ENCODE measurements at regions not wholly inside any gene's neighbourhood (a gene's known extent, or its start where the extent isn't known, plus 50 kb on each side); places are given as distances from the start of the nearest gene placed in this dataset.
"Not testable (repeated sequence)": the region's sequence is repeated elsewhere in the genome, so short reads cannot be mapped to it uniquely, and the experiment has no call there.

DNA sequence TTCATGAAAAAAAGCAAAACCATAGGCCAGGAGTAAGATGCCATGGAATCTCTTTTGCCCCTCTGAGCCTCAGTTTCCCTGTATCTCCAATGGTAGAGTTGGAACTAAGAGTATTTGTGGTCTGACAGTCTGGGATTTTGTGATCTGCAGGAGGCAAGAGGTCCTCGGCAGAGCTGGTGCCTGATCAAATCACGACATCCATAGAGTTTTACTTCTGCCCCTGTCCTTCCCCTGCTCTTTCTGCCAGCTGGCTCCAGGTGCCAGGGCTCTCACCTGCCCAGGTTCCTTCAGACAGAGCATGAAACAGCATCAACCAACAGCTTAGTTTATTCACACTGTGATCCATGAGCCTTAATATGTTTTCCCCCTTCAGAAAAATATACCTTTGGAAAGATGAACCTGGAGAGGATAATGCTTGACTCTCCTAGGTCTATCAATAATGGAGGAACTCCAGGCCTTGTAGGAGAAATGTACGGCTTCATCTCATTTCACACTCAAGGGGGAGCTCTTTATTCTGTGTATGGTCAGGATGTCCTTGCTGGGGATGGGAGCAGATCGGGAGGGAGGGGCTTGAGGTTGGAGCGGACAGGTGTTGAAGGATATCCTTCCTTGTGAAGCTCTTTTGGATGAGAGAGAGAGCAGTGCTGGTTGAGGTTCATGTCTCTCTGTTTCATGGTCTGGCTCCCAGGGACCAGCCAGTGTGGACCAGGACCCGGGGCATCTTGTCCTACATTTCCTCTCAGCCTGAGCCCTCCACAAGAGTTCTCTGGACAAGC lies 309.9 kb downstream of the RPLP1 start:
- DNase-seq, result no peak

DNA sequence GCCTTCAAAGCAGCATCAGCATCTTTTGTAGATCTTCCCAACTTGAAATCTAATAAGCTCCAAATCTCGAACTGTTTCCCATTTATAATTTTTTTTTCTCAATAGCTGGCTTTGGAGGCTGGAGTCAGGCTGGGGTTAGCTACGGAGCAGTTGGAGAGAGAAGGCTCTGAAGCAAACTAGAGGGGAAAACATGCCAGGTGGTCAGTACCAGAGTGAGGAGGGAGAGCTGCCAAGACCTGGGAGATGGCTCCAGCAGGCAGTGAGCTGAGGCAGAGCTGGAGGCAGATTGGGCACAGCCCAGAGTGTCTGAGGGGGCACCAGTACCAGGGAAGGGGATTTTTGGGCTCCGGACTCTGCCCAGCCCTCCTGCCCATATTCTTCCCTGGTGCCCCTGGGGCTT lies 311.2 kb downstream of the RPLP1 start:
- no peak for DNase-seq

DNA sequence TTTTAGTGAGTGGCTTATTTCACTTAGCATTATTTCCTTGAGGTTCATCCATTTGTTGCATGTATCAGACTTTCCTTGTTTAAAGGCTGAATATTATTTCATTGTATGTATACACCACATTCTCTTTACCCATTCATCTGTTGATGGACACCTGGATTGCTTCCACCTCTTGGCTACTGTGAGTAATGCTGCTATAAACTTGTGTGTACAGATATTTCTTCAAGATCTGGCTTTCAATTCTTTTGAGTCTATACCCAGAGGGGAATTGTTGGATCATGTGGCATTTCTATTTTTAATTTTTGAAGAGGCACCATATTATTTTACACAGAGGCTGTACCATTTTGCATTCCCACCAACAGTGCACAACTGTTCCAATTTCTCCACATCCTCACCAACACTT lies 313.5 kb downstream of the RPLP1 start:
- no peak for DNase-seq

DNA sequence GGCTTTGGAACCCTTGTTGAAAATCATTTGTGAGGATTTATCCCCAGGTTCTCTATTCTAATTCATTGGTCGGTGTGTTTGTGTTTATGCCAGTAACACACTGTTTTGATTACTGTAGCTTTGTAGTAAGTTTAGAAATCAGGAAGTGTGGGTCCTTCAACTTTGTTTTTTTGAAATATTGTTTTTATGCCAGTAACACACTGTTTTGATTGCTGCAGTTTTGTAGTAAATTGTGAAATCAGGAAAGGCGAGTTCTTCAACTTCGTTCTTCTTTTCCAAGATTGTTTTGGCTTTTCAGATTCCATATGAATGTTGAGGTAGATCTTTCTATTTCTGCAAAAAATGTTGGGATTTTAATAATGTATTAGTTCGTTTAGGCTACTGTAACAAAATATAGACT lies 314.6 kb downstream of the RPLP1 start:
- DNase-seq, result no peak

DNA sequence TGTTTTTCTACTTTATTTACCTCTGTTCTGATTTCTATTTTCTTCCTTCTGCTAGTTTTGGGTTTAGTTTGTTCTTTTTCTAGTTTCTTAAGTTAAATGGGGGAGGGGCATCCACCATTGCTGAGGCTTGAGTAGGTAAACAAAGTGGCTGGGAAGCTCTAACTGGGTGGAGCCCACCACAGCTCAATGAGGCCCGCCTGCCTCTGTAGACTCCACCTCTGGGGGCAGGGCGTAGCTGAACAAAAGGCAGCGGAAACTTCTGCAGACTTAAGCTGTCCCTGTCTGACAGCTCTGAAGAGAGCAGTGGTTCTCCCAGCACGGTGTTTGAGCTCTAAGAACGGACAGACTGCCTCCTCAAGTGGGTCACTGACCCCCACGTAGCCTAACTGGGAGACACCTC lies 316.7 kb downstream of the RPLP1 start:
- not testable (repeated sequence) for DNase-seq

DNA sequence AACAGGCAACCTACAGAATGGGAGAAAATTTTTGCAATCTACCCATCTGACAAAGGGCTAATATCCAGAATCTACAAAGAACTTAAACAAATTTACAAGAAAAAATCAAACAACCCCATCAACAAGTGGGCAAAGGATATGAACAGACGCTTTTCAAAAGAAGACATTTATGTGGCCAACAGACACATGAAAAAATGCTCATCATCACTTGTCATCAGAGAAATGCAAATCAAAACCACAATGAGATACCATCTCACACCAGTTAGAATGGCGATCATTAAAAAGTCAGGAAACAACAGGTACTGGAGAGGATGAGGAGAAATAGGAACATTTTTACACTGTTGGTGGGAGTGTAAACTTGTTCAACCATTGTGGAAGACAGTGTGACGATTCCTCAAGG lies 321.6 kb downstream of the RPLP1 start:
- not testable (repeated sequence) for DNase-seq

DNA sequence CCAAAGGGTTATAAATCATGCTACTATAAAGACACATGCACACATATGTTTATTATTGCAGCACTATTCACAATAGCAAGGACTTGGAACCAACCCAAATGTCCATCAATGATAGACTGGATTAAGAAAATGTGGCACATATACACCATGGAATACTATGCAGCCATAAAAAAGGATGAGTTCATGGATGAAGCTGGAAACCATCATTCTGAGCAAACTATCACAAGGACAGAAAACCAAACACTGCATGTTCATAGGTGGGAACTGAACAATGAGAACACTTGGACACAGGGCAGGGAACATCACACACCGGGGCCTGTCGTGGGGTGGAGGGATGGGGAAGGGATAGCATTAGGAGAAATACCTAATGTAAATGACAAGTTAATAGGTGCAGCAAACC lies 322.1 kb downstream of the RPLP1 start:
- not testable (repeated sequence) for DNase-seq

DNA sequence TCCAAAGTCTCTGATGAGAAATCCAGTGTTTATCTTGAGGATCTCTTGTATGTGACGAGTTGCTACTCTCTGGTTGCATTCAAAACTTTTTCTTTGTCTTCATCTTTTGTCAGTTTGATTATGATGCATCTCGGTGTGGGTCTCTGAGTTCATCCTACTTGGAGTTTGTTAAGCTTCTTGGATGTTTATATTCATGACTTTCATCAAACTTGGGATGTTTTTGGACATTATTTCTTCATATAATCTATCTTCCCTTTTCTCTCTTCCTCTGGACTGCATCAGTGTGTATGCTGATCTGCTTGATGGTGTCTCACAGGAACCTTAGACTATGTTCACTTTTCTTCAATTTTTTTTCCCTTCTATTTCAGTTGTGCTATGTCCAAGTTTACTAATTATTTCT lies 320.4 kb downstream of the TLE3 start:
- no peak for DNase-seq

DNA sequence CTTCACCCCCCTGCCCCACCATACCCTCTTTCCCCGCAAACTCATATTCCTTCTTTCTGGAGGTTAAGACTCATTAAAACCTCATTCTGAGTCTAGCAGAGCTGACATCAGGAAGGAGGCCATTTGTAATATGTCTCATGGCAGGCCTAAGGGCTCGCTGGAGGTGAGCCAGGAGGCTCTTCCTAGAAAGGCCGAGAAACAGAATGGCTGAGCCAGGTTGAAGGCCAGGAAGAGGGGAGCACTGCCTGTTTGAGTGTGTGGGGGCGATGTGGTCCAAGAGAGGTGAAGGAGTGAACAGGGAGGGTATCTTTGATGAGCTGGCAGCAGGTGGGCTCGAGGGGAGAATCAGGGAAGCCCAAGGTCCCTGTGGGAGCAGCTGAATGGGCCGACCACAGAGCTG lies 317.3 kb downstream of the TLE3 start:
- DNase-seq, result no peak

DNA sequence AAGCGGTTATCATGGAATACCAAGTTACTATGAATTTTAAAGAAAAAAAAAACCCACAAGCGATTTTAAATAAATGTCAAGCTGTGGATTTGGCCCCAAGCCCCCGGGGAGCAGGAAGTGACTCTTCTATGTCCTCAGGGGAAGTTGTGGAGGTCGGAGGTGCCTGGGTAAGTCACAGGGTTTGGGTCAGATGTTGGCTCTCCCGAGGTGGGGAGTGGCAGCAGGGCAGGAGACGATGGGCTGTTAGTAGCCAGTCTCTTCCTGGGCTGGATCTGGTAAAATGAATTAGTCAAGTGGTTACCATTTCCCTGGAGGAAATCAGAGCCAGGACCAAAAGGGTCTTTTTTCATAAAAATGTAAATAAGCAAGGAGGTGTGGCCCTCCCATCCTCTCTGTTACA lies 316.7 kb downstream of the TLE3 start:
- no peak for DNase-seq

DNA sequence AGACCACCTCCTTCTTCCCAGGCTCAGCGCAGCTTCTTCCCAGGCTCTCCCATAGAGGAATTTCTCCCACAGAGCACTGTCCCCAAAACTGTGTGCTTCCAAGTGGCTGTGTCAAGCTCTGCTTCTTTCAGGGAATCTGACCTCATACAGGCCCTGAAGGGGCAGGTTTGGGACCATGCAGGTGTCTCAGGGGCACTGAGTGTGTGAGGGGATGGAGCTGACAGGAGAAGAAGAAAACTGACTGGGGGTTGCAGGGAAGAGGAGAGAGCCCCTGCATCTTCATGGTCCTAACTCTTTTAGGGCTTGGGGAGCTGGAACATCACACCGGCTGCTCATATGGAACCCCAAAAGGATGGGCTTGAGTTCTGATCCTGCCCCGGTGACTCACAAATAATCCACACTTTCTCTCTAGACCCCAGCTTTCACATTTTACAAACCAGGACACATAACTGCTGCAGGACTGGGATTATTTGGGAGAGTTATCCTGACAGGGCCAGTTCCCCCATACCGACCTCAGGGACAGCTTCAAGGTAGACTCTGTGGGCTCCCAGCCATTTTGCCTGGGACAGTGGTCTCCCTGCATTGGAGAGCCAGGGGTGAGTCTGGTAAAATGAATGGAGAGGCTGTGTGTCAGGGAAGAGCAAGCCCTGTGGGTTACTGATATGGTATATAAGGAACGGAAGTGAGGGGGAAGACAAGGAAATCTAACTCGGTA lies 316.1 kb downstream of the TLE3 start:
- no peak for DNase-seq

DNA sequence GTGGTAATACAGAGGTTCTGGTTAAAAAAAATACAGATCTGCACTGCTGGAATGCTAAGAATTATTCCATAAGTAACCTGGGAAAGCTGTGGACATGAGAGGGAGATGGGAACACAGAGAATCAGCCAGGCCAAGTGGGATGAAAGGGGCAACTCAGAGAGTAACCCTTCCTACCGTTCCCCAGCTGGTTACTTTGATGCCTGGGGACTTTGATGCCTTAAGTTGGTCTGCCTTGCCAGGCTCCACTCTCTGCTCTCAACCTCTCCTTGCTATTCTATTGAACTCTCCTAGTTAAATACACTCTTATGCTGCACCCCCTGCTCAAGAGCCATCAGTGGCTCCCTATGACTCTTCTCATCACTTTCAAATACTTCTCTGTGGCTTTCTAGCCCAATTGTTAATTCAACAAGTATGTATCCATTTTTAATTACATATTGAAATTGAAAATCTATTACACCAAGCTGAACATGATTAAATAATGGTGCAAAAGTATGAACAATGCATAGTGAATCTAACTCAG lies 315.5 kb downstream of the TLE3 start:
- DNase-seq, result no peak

DNA sequence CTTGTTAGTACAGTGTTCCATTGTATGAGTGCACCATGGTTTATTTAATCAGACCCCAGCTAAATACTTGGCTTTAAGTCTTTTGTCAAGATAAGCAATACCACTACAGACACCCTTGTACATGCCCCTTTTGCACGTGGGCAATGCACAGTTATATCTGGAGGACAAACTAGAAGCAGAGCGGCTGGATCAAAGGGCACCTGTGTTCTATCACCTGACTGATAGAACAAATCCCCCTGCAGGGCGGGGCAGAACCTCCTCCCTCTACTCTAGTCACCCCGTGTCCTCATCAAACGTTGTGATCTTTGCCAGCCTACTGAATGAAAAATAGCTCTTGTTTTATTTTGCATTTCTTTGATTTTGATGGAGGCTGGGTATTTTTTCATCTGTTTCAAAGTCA lies 314.9 kb downstream of the TLE3 start:
- no peak for DNase-seq

DNA sequence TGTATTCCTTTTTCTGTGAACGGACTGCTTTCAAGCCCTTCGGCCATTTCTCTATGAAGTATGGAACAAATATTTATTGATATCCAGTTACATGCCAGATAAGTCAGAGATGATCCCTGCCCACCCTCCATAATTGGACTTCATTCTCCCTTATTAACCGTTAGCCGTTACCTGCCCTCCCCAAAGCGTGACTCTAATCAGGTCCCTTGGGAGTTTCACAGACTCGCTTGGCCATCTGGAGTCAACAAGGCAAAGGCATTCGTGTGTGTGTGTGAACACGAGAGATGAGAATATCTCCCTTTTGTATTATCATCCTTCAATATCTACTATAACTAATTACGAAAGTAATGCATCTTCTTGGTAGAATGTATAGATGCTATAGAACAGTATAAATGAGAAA lies 314.5 kb downstream of the TLE3 start:
- DNase-seq, result no peak

DNA sequence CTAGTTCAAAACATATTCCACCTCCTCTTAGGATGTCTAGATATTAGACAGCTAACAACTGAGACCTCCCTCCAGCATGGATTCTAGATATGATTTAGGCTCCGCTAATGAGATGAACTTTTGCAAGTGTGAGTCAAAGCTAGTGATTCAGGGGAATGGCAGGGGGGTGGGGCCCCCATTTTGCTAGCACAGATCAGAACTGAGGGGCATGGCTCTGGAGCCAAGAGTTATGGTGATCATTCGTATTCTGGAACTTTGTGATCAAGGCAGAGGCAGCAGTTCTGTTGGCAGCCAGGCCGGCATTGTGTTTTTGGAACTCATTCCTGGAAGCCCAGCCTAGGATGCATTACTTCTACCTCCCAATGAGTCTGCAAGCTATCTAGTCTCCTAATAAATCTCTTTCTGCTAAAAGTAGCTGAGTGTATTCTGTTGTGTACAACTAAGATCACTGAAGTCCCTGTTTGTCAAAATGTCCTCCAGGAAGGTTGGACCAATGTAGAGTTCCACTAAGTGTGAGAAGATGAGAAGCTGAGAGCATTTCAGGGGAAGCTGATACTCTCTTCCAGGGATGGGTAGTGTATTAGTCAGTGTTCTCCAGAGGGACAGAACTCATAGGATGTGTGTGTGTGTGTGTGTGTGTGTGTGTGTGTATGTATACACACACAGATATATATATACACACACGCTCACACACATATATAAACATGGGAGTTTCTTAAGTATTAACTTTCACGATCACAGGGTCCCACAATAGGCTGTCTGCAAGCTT lies 312.7 kb downstream of the TLE3 start:
- no peak for DNase-seq

DNA sequence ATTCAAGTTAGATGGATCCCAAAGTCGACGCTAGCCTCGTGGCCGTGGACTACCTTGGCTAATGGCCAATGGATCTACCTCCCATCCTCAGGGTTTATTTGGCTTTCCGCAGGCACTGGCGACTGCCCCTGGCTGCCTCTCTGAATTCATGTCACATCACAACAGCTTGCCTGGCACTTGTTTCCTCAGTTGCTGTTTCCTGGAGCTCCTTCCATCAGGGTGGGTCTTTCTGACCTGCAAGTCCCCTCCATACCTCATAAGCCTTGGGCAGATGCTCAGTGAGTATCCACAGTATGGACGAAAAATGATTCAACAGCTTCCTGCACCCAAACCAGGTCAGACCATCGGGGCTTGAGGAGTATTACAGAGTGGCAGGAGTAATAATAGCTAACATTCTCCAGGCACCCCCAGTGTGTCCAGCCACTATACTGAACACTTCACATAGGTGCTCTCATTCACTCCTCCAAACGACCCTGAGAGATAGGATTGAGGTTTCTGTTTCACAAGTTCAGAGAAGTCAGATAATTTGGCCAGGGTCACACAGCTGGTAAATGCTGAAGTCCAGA lies 311.5 kb downstream of the TLE3 start:
- no peak for DNase-seq

DNA sequence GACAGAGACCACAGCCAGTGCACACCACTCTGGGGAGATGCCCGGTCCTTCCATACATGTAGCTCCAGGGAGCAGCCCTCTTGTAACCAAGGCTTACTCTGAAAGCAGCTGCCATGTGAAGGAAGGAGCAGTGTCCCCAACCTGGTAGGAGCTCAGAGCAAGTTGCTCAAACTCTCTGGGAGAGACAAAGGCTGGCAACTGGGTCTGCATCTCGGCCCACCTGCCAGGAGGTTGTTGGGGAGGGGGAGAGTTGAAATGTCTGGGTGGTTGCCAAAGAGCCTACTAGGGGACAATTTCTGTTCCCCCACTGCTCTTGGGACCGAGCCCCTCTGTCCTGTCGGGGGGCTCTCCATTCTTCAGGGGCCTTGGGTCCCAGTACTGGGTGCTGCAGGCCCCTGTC lies 309.9 kb downstream of the TLE3 start:
- no peak for DNase-seq

DNA sequence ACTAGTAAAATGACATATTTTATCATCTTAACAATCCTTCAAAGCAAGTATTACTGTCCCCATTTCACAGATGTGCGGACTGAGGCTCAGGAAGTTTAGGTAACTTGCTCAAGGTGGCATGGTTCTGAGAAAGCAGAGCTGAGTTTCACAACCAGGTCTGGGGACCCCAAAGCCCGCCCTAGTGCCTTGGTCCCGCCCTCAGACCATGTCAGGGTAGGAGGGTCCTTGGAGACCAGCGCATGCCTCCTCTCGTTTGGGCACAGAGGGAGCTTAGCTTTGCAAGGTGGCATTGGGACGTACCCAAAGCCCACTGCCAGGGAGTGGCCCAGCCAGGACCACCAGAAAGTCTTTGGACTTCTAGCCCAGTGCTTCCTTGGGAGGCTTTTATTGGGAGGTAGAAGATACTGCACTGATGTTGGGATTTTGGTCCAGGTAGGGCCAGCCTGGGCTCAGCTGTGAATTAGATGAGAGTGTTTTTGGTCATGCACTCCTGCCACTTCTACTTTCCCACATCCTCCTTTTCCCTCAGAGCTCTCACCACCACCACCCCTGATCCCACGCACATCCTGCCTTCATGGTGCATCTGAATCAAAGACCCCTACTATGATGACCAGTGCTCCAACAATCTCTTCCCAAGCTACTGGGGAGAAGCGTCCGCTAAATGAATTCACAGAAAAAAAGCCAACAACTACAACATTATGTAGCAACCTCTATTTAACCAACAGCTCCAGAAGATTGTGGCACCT lies 307.9 kb downstream of the TLE3 start:
- no peak for DNase-seq

DNA sequence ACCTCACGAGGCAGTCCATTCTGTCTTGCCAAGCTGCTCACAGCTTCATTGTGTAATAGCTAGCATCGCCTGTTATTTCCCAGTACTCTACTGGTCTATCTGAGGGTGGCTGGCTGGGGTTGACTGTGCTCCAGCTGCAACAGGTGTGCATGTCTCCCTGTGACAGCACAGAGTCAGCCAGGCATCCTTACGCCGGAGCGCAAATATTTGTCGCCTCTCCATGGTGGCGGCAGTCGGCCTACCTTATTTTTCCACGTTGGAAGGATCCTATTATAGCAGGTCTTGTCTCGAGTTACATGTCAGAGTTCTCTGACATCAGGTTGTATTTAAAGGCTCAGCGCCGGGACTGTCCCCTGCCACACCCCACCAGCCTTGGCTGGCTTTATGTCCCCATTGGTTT lies 307.1 kb downstream of the TLE3 start:
- DNase-seq, result no peak

DNA sequence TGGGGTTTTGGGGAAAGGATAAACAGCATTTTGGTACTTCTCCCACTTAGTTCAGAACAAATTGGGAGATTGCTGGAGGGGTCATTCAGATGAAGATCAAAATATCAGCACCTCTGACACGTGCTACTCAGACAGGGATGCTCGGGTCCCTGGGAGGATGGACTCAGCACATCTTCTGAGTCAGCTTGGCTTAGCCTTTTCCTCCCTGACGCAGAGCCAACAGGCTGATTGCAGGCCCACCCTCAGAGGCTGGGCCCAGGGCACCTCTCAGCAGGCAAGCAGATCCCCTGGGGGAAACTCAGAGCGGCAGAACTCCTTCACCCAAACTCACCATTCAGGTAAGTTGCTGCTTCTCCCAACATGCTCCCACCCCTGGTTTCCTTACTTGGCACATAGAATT lies 304.9 kb downstream of the TLE3 start:
- DNase-seq, result no peak

DNA sequence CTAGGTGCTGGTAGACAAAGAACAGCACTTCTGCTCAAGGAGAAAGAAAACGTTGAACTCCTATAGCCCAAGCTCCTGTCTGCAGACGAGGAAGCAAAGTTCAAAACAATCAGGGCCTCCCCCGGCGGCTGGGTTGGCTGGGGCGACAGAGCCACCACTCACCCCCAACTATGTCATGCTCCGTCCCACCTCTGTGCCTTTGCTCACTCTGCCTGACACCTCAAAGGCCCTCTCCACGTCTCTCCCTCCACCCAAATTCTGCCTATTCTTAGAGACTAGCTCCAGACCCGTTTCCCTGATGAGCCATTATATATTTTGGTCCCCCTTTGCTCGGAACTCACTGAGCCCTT lies 304.3 kb downstream of the TLE3 start:
- no peak for DNase-seq

All from right lung (tissue), 2 donors.